A549 (cell line): ENCODE measurements at regions not wholly inside any gene's neighbourhood (a gene's known extent, or its start where the extent isn't known, plus 50 kb on each side); places are given as distances from the start of the nearest gene placed in this dataset.

Experiments
- CTCF ChIP-seq: fragments of >200 bp; sonication (Bioruptor Twin); formaldehyde crosslinking; IDR thresholded peaks from 3 replicates; pipeline ENCODE4 v1.5.1; 2016
- HDAC2 ChIP-seq: fragments of 200-600 bp; sonication (generic); IDR thresholded peaks from 2 replicates; pipeline ENCODE4 v1.6.1; 2016
- MAX ChIP-seq: IDR thresholded peaks from 2 replicates; pipeline ENCODE4 v1.6.1; 2012
- MYC ChIP-seq: IDR thresholded peaks from 2 replicates; pipeline ENCODE4 v1.6.1; 2012; ENCODE audit warnings: mild to moderate bottlenecking, inconsistent platforms, low read length, improper control_type of control experiment, borderline replicate concordance
- PHF8 ChIP-seq: fragments of 200-600 bp; sonication (generic); IDR thresholded peaks from 2 replicates; pipeline ENCODE4 v1.6.1; 2016; ENCODE audit warnings: low read depth, mild to moderate bottlenecking, antibody characterized with exemption, moderate library complexity, borderline replicate concordance
- POLR2AphosphoS2 ChIP-seq: conservative IDR thresholded peaks from 2 replicates; pipeline ENCODE4 v1.6.1; 2012; ENCODE audit warnings: low read length, improper control_type of control experiment, inconsistent platforms
- RCOR1 ChIP-seq: fragments of 150-350 bp; IDR thresholded peaks from 2 replicates; pipeline ENCODE4 v1.6.1; 2014; ENCODE audit warnings: antibody characterized with exemption, low read length, low read depth

- no peak for TF ChIP-seq POLR2AphosphoS2
- TF ChIP-seq CTCF = no peak
- no peak for TF ChIP-seq RCOR1
- TF ChIP-seq PHF8 = no peak
- TF ChIP-seq MYC = no peak
- no peak for TF ChIP-seq HDAC2
- no peak for TF ChIP-seq MAX
These were observed 950.3 kb downstream of the TFAP2A start for GRCh38 chr6:9464583-9464982.
